ENCODE measurements at regions not wholly inside any gene's neighbourhood (a gene's known extent, or its start where the extent isn't known, plus 50 kb on each side); places are given as distances from the start of the nearest gene placed in this dataset.

DNA sequence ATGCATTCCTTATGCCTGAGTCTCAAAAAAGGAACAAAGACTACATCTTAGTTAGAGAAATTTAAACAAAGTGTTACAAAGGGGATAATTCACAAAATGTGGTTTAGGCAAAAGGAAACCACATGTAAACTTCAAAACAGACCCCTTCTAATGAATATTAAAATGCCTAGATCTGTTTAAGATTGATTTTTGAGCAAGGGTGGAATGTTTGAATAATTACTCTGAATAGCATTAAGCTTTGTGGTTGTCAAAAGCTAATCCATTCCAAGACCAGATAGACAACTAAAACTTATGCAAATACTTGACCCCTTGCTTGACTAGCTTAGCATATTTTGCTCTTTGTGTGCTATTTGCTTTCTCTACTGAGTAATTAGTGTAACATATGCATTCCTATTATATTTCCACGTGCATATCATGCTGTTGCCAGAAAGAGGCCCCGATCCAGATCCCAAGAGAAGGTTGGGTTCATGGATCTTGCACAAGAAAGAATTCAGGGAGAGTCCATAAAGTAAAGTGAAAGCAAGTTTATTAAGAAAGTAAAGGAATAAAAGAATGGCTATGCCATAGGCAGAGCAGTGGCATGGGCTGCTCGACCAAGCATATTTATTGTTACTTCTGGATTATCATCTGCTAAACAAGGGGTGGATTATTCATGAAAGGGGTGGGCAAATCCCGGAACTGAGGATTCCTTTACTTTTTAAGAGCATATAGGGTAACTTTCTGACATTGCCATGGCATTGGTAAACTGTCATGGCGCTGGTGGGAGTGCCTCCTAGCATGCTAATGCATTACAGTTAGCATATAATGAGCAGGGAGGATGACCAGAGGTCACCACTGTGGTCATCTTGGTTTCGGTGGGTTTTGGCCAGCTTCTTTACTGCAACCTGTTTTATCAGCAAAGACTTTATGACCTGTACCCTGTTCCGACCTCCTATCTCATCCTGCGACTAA, 1193.4 kb upstream of the EYS start:
- Histone ChIP-seq H3K79me2 (ENCODE audit: control insufficient read depth, insufficient read depth, low read length) (no peaks in the 10 kb centered on the region), H3K27me3 (replicated peaks in 1 of 2; ENCODE audit: control insufficient read depth in 2 of 2, insufficient read depth in 2 of 2, low read length in 1 of 2) (no peaks in the 10 kb centered on the region), H3K9ac (ENCODE audit: control insufficient read depth, insufficient read depth, low read length) (no peak overlapping the region), H3K4me3 (no peak overlapping the region), H3K4me2 (ENCODE audit: control insufficient read depth, insufficient read depth) (no peak overlapping the region), H3K4me1 (ENCODE audit: control insufficient read depth, insufficient read depth, low read length) (no peaks in the 10 kb centered on the region), H3K27ac (ENCODE audit: control insufficient read depth, insufficient read depth) (no peak overlapping the region), H4K20me1 (ENCODE audit: control insufficient read depth, insufficient read depth) (no peaks in the 10 kb centered on the region), H2AFZ (ENCODE audit: control insufficient read depth, low read depth, low read length) (no peak overlapping the region), H3K36me3 (ENCODE audit: control insufficient read depth in 2 of 2, insufficient read depth in 2 of 2, low read length in 1 of 2) (no peaks in the 10 kb centered on the region), H3K9me3 (replicated peaks; ENCODE audit: control insufficient read depth, insufficient read depth, low read length) (peaks cover 2% of the 10 kb centered on the region; the same call in 1 of the 3 replicates)
- CTCF ChIA-PET: no interaction called here
- FAIRE-seq (no peak), DNase-seq (ENCODE audit: low read depth, low spot score) (no peak), ATAC-seq (no peak)
- intact Hi-C loops (cut with micrococcal nuclease; ENCODE audit: unreplicated experiment) (no loop called here), in situ Hi-C loops (cut with MboI) (no loop called here)
- POLR2A ChIA-PET: no interaction called here
- TF ChIP-seq SMAD1 (IDR thresholded peaks at IDR 0.05; ENCODE audit: low read depth, partially characterized antibody) (no peak), SPI1 (IDR thresholded peaks at IDR 0.05; ENCODE audit: borderline replicate concordance, insufficient read depth, low read depth, low read length) (no peak), MEF2A (IDR thresholded peaks at IDR 0.05; ENCODE audit: insufficient read depth, low read depth, low read length) (no peak), TBL1XR1 (IDR thresholded peaks at IDR 0.05; ENCODE audit: low read depth, low read length) (no peak), KLF5 (IDR thresholded peaks at IDR 0.05; ENCODE audit: partially characterized antibody) (no peak), STAT3 (IDR thresholded peaks at IDR 0.05; ENCODE audit: low read depth, low read length) (no peak), MTA3 (IDR thresholded peaks at IDR 0.05; ENCODE audit: borderline replicate concordance, low read length) (no peak), FOXM1 (IDR thresholded peaks at IDR 0.05; ENCODE audit: low read depth, low read length) (no peak), MYC (IDR thresholded peaks at IDR 0.05; ENCODE audit: insufficient read depth, insufficient read length, insufficient replicate concordance, low read length, severe bottlenecking) (no peak), ESRRA (IDR thresholded peaks at IDR 0.05; ENCODE audit: low read length) (no peak), RUNX3 (IDR thresholded peaks at IDR 0.05; ENCODE audit: low read length) (no peak), ZNF24 (IDR thresholded peaks at IDR 0.05) (no peak)
- TF ChIP-seq, protein P1, sequence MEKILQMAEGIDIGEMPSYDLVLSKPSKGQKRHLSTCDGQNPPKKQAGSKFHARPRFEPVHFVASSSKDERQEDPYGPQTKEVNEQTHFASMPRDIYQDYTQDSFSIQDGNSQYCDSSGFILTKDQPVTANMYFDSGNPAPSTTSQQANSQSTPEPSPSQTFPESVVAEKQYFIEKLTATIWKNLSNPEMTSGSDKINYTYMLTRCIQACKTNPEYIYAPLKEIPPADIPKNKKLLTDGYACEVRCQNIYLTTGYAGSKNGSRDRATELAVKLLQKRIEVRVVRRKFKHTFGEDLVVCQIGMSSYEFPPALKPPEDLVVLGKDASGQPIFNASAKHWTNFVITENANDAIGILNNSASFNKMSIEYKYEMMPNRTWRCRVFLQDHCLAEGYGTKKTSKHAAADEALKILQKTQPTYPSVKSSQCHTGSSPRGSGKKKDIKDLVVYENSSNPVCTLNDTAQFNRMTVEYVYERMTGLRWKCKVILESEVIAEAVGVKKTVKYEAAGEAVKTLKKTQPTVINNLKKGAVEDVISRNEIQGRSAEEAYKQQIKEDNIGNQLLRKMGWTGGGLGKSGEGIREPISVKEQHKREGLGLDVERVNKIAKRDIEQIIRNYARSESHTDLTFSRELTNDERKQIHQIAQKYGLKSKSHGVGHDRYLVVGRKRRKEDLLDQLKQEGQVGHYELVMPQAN (conservative IDR thresholded peaks at IDR 0.05): no peak
- TF ChIP-seq, protein P2, sequence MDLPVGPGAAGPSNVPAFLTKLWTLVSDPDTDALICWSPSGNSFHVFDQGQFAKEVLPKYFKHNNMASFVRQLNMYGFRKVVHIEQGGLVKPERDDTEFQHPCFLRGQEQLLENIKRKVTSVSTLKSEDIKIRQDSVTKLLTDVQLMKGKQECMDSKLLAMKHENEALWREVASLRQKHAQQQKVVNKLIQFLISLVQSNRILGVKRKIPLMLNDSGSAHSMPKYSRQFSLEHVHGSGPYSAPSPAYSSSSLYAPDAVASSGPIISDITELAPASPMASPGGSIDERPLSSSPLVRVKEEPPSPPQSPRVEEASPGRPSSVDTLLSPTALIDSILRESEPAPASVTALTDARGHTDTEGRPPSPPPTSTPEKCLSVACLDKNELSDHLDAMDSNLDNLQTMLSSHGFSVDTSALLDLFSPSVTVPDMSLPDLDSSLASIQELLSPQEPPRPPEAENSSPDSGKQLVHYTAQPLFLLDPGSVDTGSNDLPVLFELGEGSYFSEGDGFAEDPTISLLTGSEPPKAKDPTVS (IDR thresholded peaks at IDR 0.05; ENCODE audit: low read depth, low read length): no peak
- TF ChIP-seq, protein P3, sequence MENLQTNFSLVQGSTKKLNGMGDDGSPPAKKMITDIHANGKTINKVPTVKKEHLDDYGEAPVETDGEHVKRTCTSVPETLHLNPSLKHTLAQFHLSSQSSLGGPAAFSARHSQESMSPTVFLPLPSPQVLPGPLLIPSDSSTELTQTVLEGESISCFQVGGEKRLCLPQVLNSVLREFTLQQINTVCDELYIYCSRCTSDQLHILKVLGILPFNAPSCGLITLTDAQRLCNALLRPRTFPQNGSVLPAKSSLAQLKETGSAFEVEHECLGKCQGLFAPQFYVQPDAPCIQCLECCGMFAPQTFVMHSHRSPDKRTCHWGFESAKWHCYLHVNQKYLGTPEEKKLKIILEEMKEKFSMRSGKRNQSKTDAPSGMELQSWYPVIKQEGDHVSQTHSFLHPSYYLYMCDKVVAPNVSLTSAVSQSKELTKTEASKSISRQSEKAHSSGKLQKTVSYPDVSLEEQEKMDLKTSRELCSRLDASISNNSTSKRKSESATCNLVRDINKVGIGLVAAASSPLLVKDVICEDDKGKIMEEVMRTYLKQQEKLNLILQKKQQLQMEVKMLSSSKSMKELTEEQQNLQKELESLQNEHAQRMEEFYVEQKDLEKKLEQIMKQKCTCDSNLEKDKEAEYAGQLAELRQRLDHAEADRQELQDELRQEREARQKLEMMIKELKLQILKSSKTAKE (IDR thresholded peaks at IDR 0.05; ENCODE audit: low read depth, poor library complexity, severe bottlenecking): no peak
- TF ChIP-seq, protein P4, sequence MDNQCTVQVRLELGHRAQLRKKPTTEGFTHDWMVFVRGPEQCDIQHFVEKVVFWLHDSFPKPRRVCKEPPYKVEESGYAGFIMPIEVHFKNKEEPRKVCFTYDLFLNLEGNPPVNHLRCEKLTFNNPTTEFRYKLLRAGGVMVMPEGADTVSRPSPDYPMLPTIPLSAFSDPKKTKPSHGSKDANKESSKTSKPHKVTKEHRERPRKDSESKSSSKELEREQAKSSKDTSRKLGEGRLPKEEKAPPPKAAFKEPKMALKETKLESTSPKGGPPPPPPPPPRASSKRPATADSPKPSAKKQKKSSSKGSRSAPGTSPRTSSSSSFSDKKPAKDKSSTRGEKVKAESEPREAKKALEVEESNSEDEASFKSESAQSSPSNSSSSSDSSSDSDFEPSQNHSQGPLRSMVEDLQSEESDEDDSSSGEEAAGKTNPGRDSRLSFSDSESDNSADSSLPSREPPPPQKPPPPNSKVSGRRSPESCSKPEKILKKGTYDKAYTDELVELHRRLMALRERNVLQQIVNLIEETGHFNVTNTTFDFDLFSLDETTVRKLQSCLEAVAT (IDR thresholded peaks at IDR 0.05): no peak
- 12% methylated on average over 8 of the region's 8 CpGs for WGBS (ENCODE audit: insufficient coverage, insufficient replicate concordance, low lambda C conversion rate, missing lambda C conversion rate)
- SMC1A ChIA-PET (ENCODE audit: uncharacterized antibody, unreplicated experiment): no interaction called here
- no TSS peak for BruUV-seq (replicated peaks)
- RAD21 ChIA-PET (ENCODE audit: unreplicated experiment): no interaction called here
